GDM1 (cell line): ENCODE measurements at regions not wholly inside any gene's neighbourhood (a gene's known extent, or its start where the extent isn't known, plus 50 kb on each side); places are given as distances from the start of the nearest gene placed in this dataset.

Source experiments
- DNase-seq: peaks from one replicate; lab custom pipeline; 2025; lab: John Stamatoyannopoulos, UW

DNA sequence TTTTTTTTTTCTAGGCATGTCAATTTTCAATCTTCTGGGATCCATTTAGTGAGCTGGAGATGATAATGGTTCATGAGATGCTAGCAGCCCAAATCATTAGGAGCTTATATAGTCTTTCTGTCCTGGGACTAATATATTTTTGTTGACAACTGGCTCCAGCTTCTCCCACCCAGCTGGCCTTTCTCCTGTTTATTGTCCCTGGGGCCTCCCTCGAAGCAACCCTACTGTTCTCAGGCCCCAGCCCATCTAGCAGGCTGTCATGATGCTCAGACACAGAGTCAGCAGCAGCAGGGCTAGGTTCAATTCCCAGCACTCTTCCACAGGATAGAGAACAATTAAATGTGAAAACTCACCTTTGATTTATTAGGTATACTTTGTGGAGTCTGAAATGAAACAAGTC, 127.6 kb upstream of the MID1 start:
- no peak for DNase-seq

DNA sequence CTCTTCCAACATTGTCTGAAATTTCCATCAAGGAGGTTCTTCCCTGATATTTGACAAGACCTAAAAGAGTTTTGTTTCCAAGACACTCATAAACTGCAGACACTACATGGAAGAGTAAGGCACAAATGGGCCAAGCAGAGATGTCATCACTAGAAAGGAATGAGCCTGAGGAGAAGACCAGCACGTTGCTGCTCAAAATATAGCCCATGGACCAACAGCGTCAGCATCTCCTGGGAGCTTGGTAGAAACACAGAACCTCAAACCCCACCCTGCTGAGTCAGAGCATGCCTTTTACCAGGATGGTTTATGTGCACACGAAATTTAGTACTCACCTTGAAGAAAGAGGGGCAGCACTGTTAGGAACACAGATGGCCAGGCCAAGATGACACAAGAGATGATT, 128.7 kb upstream of the MID1 start:
- no peak for DNase-seq

DNA sequence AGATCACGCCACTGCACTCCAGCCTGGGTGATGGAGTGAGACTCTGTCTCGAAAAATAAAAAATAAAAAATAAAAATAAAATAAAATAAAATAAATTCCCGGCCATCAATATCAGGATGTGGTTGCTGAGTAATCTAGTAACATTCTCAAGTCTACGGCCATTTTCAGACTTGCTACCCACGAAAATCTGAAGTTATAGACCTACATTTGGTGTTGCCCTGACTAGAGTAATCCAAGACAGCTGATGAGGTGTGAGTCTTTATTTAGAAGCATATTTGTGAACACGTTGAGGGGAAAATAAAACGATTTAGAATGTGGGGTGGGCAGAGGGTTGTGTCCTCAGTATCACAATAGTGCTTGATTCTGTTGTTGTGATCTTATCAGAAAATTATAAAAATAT, 130.2 kb upstream of the MID1 start:
- DNase-seq = no peak

DNA sequence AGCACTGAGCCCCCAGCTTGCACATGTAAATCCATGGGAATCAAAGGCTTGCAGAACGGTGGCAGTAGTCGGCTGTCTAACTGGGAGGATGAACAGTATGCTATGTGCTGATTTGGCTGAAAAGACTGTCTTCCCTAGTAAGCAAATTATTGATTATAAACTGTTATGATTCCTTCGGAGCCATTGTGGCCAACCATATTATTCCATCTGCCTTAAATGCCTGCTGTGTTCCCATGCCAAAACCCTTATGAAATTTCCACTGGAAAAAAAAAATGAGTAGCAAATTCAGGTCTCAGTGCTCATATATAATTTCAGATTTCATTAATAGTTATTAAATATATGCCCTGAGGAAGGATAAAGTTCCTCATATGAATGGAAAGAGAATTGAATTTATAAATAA, 132.7 kb upstream of the MID1 start:
- no peak for DNase-seq

DNA sequence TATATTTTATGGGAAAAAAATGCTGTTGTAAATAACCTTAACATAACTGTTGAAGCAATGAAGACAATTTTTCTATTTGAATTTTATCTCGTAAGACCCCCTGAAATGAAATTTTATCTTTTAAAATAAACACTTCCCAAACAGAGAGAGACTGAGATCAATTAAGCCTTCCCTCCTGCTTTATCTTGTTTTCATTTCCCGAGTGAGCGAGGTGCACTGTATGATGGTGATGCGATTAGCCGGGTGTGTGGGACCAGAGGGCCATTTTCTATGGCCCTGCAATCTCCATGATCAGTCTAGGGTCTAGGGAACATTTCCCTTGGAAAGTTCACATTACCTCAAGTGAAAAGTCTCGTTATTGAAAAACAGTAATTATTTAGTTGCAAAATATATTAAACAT, 134.1 kb upstream of the MID1 start:
- no peak for DNase-seq

DNA sequence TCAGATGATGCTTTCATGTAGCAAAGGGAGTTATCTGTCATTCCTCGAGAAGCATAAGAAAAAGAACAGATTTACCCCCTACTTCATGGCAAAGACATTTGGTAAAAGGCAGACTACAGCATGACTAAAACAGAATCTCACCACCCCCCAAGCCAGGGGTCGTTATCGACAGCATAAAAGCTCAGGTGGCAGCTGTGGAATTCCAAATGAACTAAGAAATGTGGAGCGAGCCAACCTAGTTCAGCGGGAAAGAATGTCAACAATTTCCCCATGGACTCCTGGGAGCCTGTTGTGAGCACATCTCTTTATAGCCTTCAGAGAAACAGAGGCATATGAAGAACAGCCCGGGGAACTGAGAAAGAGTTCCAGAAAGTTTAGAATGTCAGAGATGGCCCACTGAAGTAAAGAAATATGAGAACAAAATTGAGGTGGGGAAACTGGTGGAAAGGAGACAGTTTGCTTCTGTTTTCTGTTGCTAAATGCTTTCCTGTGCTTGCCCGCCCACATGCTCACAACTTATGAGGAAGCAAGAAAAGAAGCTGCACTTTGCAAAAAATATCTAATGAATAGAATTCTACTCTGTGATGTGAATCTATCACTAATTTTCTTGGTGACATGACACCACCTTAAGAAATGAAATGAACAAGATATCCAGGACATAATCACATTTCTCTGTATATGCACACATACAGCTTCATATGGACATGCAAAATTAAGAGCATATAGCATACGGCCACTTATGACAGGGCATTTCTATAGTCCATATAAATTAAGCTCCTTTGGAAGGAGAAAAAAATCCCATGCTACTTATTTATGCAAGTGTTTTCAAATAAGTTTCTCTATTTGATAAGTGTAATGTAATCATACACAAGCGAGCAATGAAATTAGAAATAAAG, 135.3 kb upstream of the MID1 start:
- no peak for DNase-seq

DNA sequence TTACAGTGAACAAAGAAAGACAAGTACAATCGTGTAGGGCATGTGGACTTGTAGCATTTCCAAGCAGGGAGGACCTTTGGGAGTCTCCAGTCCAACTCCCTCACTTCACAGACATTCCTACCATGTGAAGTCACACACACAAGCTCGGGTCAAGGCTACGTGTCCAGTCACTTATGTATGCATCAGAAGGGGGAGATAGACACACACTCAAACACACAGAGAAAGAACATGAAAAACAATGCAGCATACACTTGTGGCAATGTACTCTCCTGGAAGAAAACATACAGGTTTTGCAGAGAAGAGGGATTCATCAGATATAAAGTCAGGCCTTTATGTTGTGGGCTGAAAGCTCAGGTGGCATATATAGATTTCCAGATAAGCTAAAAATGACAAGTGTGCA, 136.1 kb upstream of the MID1 start:
- DNase-seq = no peak

DNA sequence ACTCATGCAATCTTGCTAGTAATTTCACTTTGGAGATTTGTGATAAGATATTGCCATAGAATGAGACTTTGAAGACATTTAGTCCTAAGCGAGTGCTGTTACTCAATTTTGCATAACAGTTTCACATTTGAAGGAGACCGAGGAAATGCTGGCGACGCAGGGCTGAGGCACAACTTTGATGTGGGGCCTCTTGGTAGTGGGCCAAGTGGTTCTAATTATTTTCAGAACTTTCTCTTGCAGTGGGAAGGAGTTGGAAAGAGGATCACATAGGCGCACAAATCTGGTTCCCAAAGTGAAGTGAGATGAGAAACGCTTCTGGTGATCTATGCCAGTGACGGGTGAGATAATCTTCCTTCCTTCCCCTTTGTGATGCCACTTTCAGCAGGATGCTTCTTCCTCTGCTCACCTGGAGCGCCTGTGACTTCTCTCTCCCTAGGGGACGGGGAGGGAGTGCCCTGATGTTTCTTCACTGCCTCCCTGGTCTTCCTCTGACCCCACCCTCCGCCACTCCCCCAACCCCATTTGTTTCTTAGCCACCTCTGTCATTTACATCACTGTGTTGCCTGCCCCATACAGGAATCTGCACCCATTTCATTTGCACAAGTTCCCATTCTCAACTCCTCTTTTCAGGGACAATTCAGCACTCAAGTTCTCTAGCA, 138.9 kb upstream of the MID1 start:
- no peak for DNase-seq

DNA sequence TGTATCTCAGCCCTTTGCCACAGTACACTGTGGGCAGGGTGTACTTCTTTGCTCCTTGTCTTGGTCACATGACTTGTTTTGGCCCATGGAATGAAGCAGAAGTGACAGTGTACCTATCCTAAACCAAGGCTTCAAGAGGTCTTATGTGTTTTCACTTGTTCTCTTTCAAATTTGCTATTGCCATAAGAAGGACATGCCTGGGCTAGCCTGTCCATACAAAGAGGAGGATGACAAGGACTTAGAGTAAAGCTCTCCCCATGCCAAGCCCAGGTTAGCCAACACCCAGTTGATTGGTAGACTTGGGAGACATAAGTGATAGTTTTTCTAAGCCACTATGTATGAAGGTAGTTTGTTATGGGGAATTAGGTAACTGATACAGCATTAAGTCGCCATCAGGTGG, 141.1 kb upstream of the MID1 start:
- no peak for DNase-seq

DNA sequence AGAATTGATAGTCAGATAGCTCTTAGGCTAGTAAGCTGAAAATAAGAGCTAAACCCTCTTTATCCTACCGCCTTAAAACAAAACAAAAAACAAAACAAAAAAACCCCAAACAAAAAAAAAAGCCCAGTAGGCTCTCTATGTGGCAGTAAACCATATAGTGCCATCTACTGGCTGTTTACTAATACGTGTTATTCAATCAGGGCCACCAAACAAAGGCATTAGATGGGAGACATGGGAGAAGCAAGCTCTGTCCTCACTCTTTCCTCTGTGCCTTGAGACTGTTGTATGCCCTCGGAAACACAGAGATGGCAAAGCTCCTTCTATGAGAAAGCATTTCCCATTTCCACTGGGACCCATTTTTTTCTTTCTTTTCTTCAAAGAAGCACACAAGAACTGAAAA, 148.8 kb upstream of the MID1 start:
- no peak for DNase-seq

DNA sequence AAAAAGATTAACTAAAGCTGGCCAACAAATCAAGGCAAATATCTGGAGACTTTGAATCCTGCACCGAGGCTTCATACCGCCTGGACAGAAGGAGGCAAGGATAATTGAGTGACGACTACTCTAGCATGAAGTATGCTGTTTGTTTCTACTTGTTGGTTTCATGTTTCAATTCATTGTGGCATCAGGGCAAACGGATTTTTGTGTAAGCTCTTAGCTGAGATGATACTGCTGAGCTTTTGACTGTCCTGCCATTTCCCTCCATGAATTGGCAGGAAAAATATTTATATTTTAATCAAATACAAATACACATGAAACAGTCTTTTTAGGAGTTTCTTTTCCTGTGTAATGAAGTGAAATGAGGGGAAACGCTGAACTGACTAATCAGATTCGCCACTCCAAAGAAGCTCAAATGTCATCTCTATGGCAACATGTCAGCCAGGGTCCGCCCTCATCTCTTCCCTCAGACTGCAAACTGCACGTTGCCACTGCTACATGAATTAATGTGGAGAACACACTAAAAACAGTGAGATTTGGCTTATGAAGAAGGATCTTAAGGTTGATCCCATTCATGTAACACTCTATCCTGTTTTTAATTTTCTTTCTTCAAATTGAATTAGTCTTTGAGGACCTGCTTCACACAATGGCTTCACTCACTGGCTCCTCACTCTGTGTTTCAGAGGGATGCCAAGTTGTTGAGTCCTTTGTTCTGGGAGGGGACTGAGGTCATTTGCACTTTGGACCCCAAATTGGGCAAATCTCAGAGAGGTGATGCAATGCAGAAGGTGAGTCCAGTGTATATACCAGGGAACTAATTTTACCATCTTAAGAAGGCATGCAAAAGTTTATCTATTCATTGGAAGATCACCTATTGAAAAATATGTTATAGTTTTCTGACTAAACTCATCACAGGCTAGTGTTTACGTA, 149.6 kb upstream of the MID1 start:
- DNase-seq = no peak

DNA sequence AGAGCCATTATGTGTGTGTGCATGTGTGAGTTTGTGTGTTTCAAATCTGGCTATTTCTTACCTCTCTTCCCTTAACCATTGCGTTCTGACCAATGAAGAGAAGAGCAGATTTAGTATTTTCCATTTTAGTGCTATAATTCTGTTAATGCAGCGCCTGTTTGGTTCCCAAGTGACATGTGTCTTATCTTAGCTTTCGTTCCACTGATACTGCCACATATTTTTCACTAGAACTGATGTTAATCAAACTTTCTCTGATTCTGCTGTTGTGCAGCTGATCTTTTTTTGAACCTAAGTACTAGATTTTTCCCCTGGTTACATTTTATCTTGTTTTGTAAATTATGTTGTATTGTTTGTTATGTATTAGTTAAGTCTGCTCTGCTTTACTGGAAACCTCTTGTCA, 152.9 kb upstream of the MID1 start:
- no peak for DNase-seq

DNA sequence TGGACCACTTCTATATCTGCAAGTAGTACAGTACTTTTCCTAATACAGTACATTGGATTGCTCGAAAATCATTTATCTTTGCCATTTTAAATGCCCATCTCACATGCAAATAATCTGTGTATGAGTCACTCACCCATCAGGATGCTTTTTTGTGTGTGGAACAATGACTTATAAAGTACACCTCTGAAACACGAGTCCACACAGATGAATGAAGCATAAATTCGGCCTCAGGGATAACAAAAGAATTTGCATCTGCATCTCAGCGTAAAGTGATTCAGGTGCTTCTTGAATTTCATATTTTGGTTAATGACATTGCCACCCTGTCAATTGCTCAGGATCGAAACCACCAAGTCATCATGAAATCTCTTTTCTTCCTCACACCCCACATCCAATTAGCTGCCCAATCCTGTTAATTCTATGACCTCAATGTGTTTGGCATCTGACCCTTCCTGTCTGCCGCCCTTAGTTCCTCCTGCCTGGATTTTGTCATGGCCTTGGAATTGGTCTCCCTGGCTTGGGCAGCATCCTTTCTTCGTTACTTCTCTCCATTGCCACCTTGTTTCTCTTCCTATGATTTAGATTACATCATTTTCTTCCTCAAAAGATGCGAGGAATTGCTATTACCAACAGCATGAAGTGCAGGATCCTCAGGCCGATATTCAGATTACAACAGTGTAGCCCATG, 161.6 kb upstream of the MID1 start:
- DNase-seq = no peak

DNA sequence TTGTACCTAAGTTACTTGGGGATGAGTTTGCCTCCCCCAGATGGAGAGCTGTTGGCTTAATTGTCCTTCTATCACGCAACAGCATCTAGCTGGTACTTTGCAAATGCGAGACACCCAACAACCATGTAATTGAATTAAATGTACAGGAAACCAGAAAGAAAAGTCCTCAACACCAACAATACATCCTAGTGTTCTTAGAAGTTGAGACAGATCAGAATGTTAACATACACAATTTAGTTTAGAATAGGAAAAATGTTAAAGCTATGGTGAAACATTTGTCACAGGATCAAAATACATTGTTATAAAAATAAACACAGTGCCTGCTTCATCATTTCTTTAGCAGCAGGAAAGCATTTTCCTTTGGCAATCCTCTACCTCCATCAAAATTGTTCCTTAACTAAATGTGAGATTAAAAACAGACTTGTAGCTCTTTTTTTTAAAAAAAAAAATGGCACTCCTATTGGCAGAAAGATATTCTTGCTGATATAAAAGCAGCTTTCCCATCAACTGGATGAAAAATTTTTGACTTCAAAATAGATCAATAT, 163.1 kb upstream of the MID1 start:
- DNase-seq = no peak

DNA sequence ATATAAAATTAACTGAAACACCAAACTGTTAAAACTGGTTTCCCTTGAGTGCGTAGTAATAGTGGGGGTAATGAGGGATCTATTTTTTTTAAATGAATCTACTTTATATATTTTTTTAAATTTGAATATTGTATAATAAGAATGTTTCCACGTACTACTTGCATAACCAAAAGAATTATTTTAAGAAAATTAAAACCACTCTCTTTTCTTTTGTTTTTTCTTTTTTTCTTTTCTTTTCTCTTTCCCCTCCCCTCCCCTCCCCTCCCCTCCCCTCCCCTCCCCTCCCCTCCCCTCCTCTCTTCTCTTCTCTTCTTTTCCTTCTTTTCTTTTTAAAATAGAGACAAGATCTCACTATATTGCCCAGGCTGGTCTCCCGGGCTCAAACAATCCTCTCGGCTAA, 166.9 kb upstream of the MID1 start:
- no peak for DNase-seq

DNA sequence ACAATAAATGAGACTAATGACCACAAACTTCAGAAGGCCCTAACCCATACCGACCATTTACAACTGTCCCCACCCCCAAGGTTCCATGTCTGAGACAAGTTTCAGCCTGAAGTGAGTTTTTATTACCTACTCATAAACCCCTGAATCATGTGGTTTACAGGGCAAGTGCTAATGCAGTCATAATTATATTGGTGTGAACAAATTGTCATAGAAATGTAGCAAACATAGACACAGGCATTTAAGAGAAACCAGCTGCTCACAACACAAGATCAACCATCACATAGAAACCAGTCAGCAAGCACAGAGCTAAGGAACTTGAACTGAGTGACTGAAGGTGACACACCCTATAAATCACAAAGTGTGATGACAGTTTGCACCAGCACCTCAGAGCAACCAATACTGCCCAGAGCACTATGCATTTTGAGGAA, 173.8 kb upstream of the MID1 start:
- no peak for DNase-seq

DNA sequence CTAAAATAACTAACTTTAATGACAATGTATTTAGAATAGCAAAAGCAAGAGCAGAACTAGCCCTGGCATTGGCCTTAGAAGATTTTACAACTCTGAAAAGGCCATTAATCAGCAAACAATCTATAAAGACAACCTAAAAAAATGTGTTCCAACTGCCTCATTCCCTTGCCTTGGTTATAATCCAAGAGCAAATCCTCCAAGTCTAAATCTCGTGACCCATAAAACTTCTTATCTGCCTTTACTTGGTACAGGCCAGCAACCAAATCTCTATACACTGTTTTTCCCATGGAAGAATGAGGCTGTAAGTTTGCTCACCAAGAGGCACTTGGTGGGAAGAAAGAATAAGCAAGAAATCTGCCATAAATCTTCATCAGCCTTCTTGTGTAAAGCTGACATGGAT, 175.3 kb upstream of the MID1 start:
- DNase-seq = no peak

DNA sequence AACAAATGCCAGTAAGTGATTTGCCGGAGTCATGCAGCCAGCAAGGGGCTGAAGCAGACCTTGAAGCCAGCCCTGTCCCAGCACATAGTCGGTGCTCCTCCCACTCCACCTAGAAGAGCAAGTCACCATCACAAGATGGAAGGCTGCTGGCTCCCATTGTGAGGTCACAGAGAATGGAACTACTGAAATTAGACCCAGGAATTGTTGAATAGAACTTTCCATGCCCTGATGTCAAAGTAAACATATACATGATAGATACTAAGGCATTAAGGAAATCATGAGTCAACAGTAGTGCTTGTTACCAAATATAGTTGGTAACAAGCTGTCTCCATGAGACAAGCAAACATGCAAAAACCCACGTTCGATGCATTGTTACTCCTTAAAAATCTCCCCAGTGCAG, 177.1 kb upstream of the MID1 start:
- DNase-seq = no peak

DNA sequence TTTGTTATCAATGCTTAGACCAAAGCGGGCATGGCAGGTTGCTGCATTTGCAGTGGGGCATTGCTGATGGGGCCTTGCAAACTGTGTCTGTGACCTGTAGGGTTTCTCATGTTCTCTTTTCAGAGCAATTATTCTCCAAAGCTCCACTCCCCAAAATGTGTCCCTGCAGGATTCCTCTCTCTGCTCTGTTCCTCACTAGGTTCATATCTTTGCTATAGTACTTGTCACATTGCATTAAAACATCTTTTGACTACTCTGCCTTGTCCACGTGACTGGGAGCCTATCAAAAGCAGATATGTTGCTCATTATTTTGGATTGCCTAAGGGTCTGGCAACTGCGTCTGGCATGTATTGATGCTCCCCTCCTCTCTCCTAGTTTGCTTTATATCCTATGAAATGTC, 177.7 kb upstream of the MID1 start:
- DNase-seq = no peak

DNA sequence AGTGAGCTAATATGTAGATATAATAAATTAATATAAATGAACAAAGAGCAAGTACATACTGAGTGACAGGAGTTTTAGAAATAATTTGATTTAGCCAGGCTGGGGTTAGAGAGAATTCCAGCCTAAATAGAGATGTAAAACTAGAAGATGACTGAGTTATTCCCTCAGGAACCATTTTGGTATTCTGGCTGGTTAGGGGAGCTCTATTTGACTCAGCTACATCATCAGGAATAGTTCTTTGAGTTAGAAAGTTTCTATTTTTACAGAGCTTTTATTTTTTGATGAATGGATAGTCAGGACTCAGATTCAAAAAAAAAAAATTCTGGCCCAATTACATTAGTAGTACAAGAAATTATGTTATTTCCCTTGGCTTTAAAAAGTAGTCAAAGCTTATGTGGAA, 180.4 kb upstream of the MID1 start:
- DNase-seq = no peak

DNA sequence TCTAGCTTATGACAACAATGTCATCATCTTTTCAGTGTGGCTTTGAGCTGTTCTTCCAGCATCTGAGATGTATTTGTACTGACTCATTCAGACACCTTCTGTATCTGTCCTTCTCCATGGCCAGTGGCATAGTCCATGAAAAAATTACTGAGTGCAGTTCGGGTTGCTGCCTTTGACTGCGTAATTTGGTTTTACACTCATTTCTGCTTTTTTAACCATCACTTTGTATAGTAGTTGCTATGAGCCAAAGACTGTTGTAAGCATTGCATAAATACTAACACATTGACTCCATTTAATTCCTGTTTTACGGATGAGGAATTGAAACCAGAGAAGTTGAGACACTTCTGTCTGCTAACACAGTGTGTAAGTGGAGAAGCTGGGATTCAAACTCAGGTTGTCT, 190.7 kb upstream of the MID1 start:
- DNase-seq = no peak

DNA sequence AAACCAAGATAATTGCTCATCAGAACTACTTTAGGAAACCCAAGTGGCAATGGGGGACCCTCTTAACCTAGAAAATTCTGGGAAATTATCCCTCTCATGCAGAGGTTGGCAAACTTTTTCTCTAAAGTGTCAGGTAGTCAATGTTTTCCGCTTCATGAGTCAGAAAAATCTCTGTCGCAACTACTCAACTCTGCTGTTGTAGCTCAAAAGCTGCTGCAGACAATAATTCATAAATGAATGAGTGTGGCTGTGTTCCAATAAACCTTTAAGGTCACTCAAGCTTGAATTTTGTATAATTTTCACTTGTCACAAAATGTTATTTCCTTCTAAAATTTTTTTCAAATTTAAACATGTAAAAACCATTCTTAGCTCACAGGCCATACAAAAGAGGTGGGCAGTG, 193.4 kb upstream of the MID1 start:
- no peak for DNase-seq
